ENCODE measurements at regions not wholly inside any gene's neighbourhood (a gene's known extent, or its start where the extent isn't known, plus 50 kb on each side); places are given as distances from the start of the nearest gene placed in this dataset.

GRCh38 chr20:40757087-40757486 is 68.1 kb upstream of the MAFB start:
- TF ChIP-seq EP300 (IDR thresholded peaks at IDR 0.05) (no peak), CTCF (IDR thresholded peaks at IDR 0.05) (no peak), POLR2A (IDR thresholded peaks at IDR 0.05) (no peak)
